K562 (cell line): ENCODE measurements at regions not wholly inside any gene's neighbourhood (a gene's known extent, or its start where the extent isn't known, plus 50 kb on each side); places are given as distances from the start of the nearest gene placed in this dataset.

ENCODE experiments used
- ATAC-seq: fragments of 200-7000 bp; cut with Tn5 transposase; 3 replicates; pipeline ENCODE4 v1.9.1; 2020; ENCODE audit warnings: moderate library complexity
- BruUV-seq: library from RNA; stranded (reverse); fragments of 400-500 nt; replicated peaks from 2 replicates; lab custom pipeline; 2021; lab: Mats Ljungman, UMichigan
- CTCF ChIA-PET: fragments of 300-600 bp; formaldehyde crosslinking; extraction: SDS; loops from one replicate; lab custom pipeline; 2021; ENCODE audit warnings: low intra/inter-chr PET ratio; lab: Yijun Ruan, JAX
- POLR2A ChIA-PET: fragments of 300-600, 350-650 bp; sonication (Branson Sonifier 250); formaldehyde crosslinking; extraction: SDS; loops from one replicate; lab custom pipeline; 2021; ENCODE audit warnings: antibody characterized with exemption, inconsistent platforms; lab: Yijun Ruan, JAX
- DNase-seq, 4 experiments: peaks; one replicate each; pipeline versions ENCODE4 v3.0.0 to v3.0.0-alpha.2; 2011 to 2018; ENCODE audit warnings: low spot score in 3 of 4, mixed read lengths in 3 of 4; ENCODE audit errors: extremely low read depth in 1 of 4
- FAIRE-seq: peaks from 2 replicates; lab custom pipeline; 2011; peaks lifted over from hg19 to GRCh38; lab: Jason Lieb, UNC
- H2AFZ ChIP-seq: 2 replicates; pipeline ENCODE4 v1.6.0; 2011; ENCODE audit warnings: low read depth, low read length, control low read depth, inconsistent platforms
- H3K27ac ChIP-seq: fragments of 200-600 bp; 3 replicates; pipeline ENCODE4 v1.8.0; 2011; ENCODE audit warnings: low read depth, mild to moderate bottlenecking, control low read depth, inconsistent platforms, low read length, moderate library complexity, mixed read lengths; ENCODE audit errors: extremely low read depth
- H3K27me3 ChIP-seq, 2 experiments: fragments of 300-600 bp in 1 of 2; 2 replicates in 1 of 2; 3 replicates in 1 of 2; pipeline versions ENCODE4 v1.6.0 to v1.8.0; 2011; ENCODE audit warnings: inconsistent platforms in 2 of 2, low read length in 2 of 2, mild to moderate bottlenecking in 1 of 2, mixed read lengths in 1 of 2, moderate library complexity in 1 of 2; ENCODE audit not compliant: control insufficient read depth in 2 of 2, insufficient read depth in 2 of 2
- H3K36me3 ChIP-seq: fragments of 300-600 bp; 3 replicates; pipeline ENCODE4 v1.8.0; 2011; ENCODE audit warnings: mild to moderate bottlenecking, low read length, inconsistent platforms; ENCODE audit not compliant: control insufficient read depth, insufficient read depth
- H3K4me1 ChIP-seq, 2 experiments: fragments of 200-600 bp in 1 of 2; replicated peaks in 1 of 2; 2 replicates in 1 of 2; 3 replicates in 1 of 2; pipeline versions ENCODE4 v1.5.1 to v1.8.0; 2011; ENCODE audit warnings: inconsistent platforms in 2 of 2, low read length in 2 of 2, mild to moderate bottlenecking in 1 of 2, mixed read lengths in 1 of 2, moderate library complexity in 1 of 2; ENCODE audit not compliant: control insufficient read depth in 2 of 2, insufficient read depth in 2 of 2
- H3K4me2 ChIP-seq: 2 replicates; pipeline ENCODE4 v1.6.1; 2011; ENCODE audit warnings: low read length, control low read depth, inconsistent platforms, mixed read lengths; ENCODE audit not compliant: insufficient read depth
- H3K4me3 ChIP-seq: fragments of 200-600 bp; sonication (generic), shearing (Covaris generic); 2 replicates; pipeline ENCODE4 v1.5.1; 2016; ENCODE audit warnings: control low read depth, inconsistent platforms
- H3K79me2 ChIP-seq: fragments of 200-600 bp; 3 replicates; pipeline ENCODE4 v1.8.0; 2011; ENCODE audit warnings: low read length, inconsistent platforms; ENCODE audit not compliant: control insufficient read depth, insufficient read depth
- H3K9ac ChIP-seq, 2 experiments: 2 replicates each; pipeline versions ENCODE4 v1.6.0 to v1.6.1; 2011; ENCODE audit warnings: low read depth in 2 of 2, low read length in 2 of 2, control low read depth in 1 of 2, inconsistent platforms in 1 of 2, mild to moderate bottlenecking in 1 of 2, mixed read lengths in 1 of 2; ENCODE audit not compliant: insufficient read depth in 1 of 2
- H3K9me1 ChIP-seq: one replicate; pipeline ENCODE4 v1.6.0; 2011; ENCODE audit warnings: inconsistent platforms, mild to moderate bottlenecking, low read length, moderate library complexity; ENCODE audit not compliant: control insufficient read depth, insufficient read depth
- H3K9me3 ChIP-seq: replicated peaks from 2 replicates; pipeline ENCODE4 v1.5.1; 2011; ENCODE audit warnings: low read depth, low read length, inconsistent platforms; ENCODE audit not compliant: control insufficient read depth, insufficient read depth
- H4K20me1 ChIP-seq: replicated peaks from 2 replicates; pipeline ENCODE4 v1.6.1; 2011; ENCODE audit warnings: low read length, inconsistent platforms, mixed read lengths; ENCODE audit not compliant: control insufficient read depth, insufficient read depth
- BRCA1 ChIP-seq, 2 experiments: fragments of 450-650 bp in 1 of 2; sonication (generic) in 1 of 2; formaldehyde crosslinking in 1 of 2; IDR thresholded peaks; 2 replicates each; pipeline versions ENCODE4 v1.5.0 to v1.6.1; 2017 to 2020; ENCODE audit warnings: mild to moderate bottlenecking in 1 of 2, missing genetic modification reagents in 1 of 2
- CREM ChIP-seq: IDR thresholded peaks from 2 replicates; pipeline ENCODE4 v1.6.1; 2014; ENCODE audit warnings: antibody characterized with exemption, low read depth
- DIDO1 ChIP-seq: fragments of 450-650 bp; IDR thresholded peaks from 2 replicates; pipeline ENCODE4 v1.6.1; 2016; ENCODE audit warnings: low read depth, missing biosample characterization, missing genetic modification characterization
- EP300 ChIP-seq: IDR thresholded peaks from 2 replicates; pipeline ENCODE4 v1.6.1; 2012; ENCODE audit warnings: low read length, improper control_type of control experiment
- HMBOX1 ChIP-seq: sonication (generic); IDR thresholded peaks from 2 replicates; pipeline ENCODE4 v1.6.1; 2016
- HSF4 ChIP-seq: fragments of 250-450 bp; sonication (Bioruptor Pico); IDR thresholded peaks from 2 replicates; pipeline ENCODE4 v2.1.2; 2022; ENCODE audit warnings: mild to moderate bottlenecking, moderate library complexity, borderline replicate concordance
- RBM25 ChIP-seq: fragments of 200-400 bp; formaldehyde crosslinking; IDR thresholded peaks from 2 replicates; pipeline ENCODE4 v1.6.1; 2018; ENCODE audit warnings: low read length, low read depth, moderate library complexity; ENCODE audit not compliant: severe bottlenecking
- TCF15 ChIP-seq: fragments of 250-450 bp; sonication (Bioruptor Pico); IDR thresholded peaks from 2 replicates; pipeline ENCODE4 v1.8.0; 2022; ENCODE audit warnings: moderate library complexity, mild to moderate bottlenecking, inconsistent platforms
- ZNF124 ChIP-seq: sonication (generic); formaldehyde crosslinking; IDR thresholded peaks from 2 replicates; pipeline ENCODE4 v1.8.1; 2022; ENCODE audit warnings: missing genetic modification reagents
- ZNF253 ChIP-seq: fragments of 250-450 bp; sonication (Bioruptor Pico); conservative IDR thresholded peaks from 2 replicates; pipeline ENCODE4 v1.6.1; 2021; ENCODE audit warnings: mild to moderate bottlenecking
- ZNF444 ChIP-seq: fragments of 250-450 bp; sonication (Bioruptor Pico); IDR thresholded peaks from 2 replicates; pipeline ENCODE4 v1.4.0; 2020; ENCODE audit warnings: mild to moderate bottlenecking, moderate library complexity
- ZNF696 ChIP-seq: fragments of 250-450 bp; sonication (Bioruptor Pico); conservative IDR thresholded peaks from 2 replicates; pipeline ENCODE4 v1.4.0; 2020; ENCODE audit warnings: mild to moderate bottlenecking, moderate library complexity
- WGBS: fragments of 100-300 bp; shearing (Covaris generic); methylation state at CpG from one replicate; pipeline ENCODE4 v1.1.6; 2016; ENCODE audit warnings: low coverage, mixed read lengths; ENCODE audit not compliant: insufficient coverage; ENCODE audit errors: missing lambda C conversion rate; 5-methylcytosine and 5-hydroxymethylcytosine counted together
- in situ Hi-C: fragments of 300-500 bp; cut with MboI; formaldehyde crosslinking; loops from 4 replicates; pipeline ENCODE4 v1.15.0; 2018; ENCODE audit warnings: inconsistent platforms, mixed read lengths
- intact Hi-C: fragments of 100-400 bp; cut with micrococcal nuclease; formaldehyde crosslinking; loops from 2 replicates; pipeline ENCODE4 v1.14.2; 2022
- TF ChIP-seq, protein P1 (sequence below): fragments of 250-450 bp; sonication (Bioruptor Pico); IDR thresholded peaks from 2 replicates; pipeline ENCODE4 v1.5.0; 2021

DNA sequence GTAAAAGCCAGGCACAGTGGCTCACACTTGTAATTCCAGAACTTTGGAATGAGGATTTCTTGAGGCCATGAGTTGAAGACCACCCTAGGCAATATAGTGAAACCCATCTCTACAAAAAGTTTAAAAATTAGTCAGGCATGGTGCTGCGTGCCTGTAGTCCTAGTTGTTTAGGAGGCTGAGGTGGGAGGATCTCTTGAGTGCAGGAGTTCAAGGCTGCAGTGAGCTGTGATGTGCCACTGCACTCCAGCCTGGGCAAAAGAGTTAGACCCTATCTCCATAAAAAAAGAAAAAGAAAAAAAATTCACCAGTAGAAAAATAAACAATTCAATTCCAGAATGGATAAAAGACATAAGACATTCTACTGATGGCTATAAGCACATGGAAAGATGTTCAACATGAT is 104.9 kb upstream of the LGSN start:
- Histone ChIP-seq H2AFZ (no peak overlapping the region), H3K4me3 (no peak overlapping the region), H3K9ac (no peak overlapping the region), H3K27ac (no peak overlapping the region), H3K4me2 (no peak overlapping the region), H3K79me2 (no peaks in the 10 kb centered on the region), H3K4me1 (no peaks in the 10 kb centered on the region), H4K20me1 (no peaks in the 10 kb centered on the region), H3K27me3 (no peaks in the 10 kb centered on the region), H3K36me3 (no peaks in the 10 kb centered on the region), H3K9me3 (no peaks in the 10 kb centered on the region), H3K9me1 (no peaks in the 10 kb centered on the region)
- POLR2A ChIA-PET, result no interaction called here
- CTCF ChIA-PET, result no interaction called here
- in situ Hi-C loops (no loop called here), intact Hi-C loops (no loop called here)
- FAIRE-seq (no peak), ATAC-seq (no peak), DNase-seq (no peak)
- 0% methylated on average over 1 of the region's 1 CpG for WGBS
- TF ChIP-seq EP300 (no peak), ZNF124 (CRISPR knock-in tag) (no peak), HMBOX1 (no peak), ZNF253 (CRISPR knock-in tag) (no peak)
- BruUV-seq, result no TSS peak

- no peaks in the 10 kb centered on the region for H3K79me2 ChIP-seq
- no peak overlapping the region for H2AFZ ChIP-seq
- intact Hi-C loops (no loop called here), in situ Hi-C loops (no loop called here)
- H3K9me1 ChIP-seq, result no peaks in the 10 kb centered on the region
- ChIA-PET POLR2A (interaction anchor here (0.6 kb wide), 1 partner anchor 10 kb away, joined by 3 read pairs; no protein-coding TSS in a partner anchor), CTCF (no interaction called here)
- H4K20me1 ChIP-seq, result no peaks in the 10 kb centered on the region
- DNase-seq, result no peak
- TF ChIP-seq RBM25 (no peak), ZNF696 (CRISPR knock-in tag) (no peak), HSF4 (CRISPR knock-in tag) (no peak), BRCA1 (IDR thresholded peaks at IDR 0.05) (no peak), BRCA1 (CRISPR knock-in tag; IDR thresholded peaks at IDR 0.05) (no peak), DIDO1 (tag) (no peak), CREM (no peak), TCF15 (CRISPR knock-in tag) (no peak), ZNF444 (CRISPR knock-in tag) (no peak)
- TF ChIP-seq, protein P1, sequence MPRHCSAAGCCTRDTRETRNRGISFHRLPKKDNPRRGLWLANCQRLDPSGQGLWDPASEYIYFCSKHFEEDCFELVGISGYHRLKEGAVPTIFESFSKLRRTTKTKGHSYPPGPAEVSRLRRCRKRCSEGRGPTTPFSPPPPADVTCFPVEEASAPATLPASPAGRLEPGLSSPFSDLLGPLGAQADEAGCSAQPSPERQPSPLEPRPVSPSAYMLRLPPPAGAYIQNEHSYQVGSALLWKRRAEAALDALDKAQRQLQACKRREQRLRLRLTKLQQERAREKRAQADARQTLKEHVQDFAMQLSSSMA (CRISPR knock-in tag), result no peak
- BruUV-seq, result no TSS peak
- ATAC-seq, result no peak
- no peak for FAIRE-seq
- H3K9me3 ChIP-seq, result no peaks in the 10 kb centered on the region
- no peak overlapping the region for H3K27ac ChIP-seq
- H3K4me2 ChIP-seq, result no peak overlapping the region
- no peaks in the 10 kb centered on the region for H3K36me3 ChIP-seq
- no peaks in the 10 kb centered on the region for H3K4me1 ChIP-seq
- H3K9ac ChIP-seq, result no peak overlapping the region
- no peak overlapping the region for H3K4me3 ChIP-seq
- 0% methylated on average over 2 of the region's 2 CpGs for WGBS
- no peaks in the 10 kb centered on the region for H3K27me3 ChIP-seq
Measured at GRCh38 chr6:63425493-63425892, 105.7 kb upstream of the LGSN start.
